ENCODE measurements at regions not wholly inside any gene's neighbourhood (a gene's known extent, or its start where the extent isn't known, plus 50 kb on each side); places are given as distances from the start of the nearest gene placed in this dataset.

DNA sequence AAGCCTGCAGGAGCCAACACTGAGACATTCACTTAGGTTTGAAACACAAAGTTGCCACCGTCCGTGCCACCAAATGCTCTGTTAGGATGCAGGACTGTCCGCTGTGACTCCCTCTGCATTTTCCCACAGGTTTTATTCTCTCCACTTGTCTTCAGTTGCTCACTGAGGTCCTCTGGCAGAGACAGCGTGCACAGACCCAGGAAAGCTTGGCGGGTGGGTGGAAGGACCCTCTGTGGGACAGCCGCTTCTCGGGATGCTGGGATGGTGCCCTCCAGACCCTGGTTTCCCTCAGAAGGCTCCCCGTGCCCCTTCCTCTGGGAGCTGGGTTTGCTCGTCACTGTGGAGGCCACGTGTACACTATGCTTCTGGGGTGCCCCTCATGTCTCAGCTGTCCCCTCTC, 733.6 kb downstream of the GALR1 start:
- Histone ChIP-seq H3K36me3 (ENCODE audit: control insufficient read depth in 2 of 2, extremely low read depth in 1 of 2, insufficient read depth in 2 of 2, low read length in 2 of 2) (no peaks in the 10 kb centered on the region), H3K4me2 (ENCODE audit: control insufficient read depth, extremely low read depth, insufficient read depth, low read depth, low read length) (no peak overlapping the region), H4K20me1 (ENCODE audit: control insufficient read depth, extremely low read depth, insufficient read depth, low read length) (no peaks in the 10 kb centered on the region), H3K79me2 (ENCODE audit: control insufficient read depth, insufficient read depth, low read length) (no peaks in the 10 kb centered on the region), H3K9me1 (ENCODE audit: control insufficient read depth, extremely low read depth, insufficient read depth, low read length) (no peaks in the 10 kb centered on the region), H3K27me3 (ENCODE audit: control insufficient read depth, extremely low read depth, insufficient read depth, low read length) (no peaks in the 10 kb centered on the region), H3K9me3 (ENCODE audit: control insufficient read depth, low read depth, low read length) (peaks cover 10% of the 10 kb centered on the region), H3K9ac (ENCODE audit: control insufficient read depth, extremely low read depth, insufficient read depth, low read length) (no peak overlapping the region), H3K4me3 (ENCODE audit: control insufficient read depth in 2 of 3, extremely low read depth in 1 of 3, insufficient read depth in 2 of 3, low read depth in 1 of 3, low read length in 3 of 3) (no peak overlapping the region), H2AFZ (ENCODE audit: control insufficient read depth, low read length) (no peak overlapping the region), H3K4me1 (ENCODE audit: control insufficient read depth, extremely low read depth, insufficient read depth, low read length) (no peaks in the 10 kb centered on the region), H3K27ac (ENCODE audit: control insufficient read depth, insufficient read depth, low read length) (no peak overlapping the region)
- no peak for DNase-seq (ENCODE audit: low read depth, low spot score)
- no peak for TF ChIP-seq EZH2 (IDR thresholded peaks at IDR 0.05; ENCODE audit: low read length)
- TF ChIP-seq, protein P1, sequence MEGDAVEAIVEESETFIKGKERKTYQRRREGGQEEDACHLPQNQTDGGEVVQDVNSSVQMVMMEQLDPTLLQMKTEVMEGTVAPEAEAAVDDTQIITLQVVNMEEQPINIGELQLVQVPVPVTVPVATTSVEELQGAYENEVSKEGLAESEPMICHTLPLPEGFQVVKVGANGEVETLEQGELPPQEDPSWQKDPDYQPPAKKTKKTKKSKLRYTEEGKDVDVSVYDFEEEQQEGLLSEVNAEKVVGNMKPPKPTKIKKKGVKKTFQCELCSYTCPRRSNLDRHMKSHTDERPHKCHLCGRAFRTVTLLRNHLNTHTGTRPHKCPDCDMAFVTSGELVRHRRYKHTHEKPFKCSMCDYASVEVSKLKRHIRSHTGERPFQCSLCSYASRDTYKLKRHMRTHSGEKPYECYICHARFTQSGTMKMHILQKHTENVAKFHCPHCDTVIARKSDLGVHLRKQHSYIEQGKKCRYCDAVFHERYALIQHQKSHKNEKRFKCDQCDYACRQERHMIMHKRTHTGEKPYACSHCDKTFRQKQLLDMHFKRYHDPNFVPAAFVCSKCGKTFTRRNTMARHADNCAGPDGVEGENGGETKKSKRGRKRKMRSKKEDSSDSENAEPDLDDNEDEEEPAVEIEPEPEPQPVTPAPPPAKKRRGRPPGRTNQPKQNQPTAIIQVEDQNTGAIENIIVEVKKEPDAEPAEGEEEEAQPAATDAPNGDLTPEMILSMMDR (optimal IDR thresholded peaks at IDR 0.05 in 1 of 3, IDR thresholded peaks at IDR 0.05 in 1 of 3, conservative IDR thresholded peaks at IDR 0.05 in 1 of 3; ENCODE audit: extremely low read depth in 1 of 3, insufficient read depth in 2 of 3, low read length in 3 of 3) = no peak
- FAIRE-seq = no peak
- dilution Hi-C loops (cut with MboI; ENCODE audit: extremely low pct_ligation_motif_present, low sequenced_read_pairs) = no loop called here

DNA sequence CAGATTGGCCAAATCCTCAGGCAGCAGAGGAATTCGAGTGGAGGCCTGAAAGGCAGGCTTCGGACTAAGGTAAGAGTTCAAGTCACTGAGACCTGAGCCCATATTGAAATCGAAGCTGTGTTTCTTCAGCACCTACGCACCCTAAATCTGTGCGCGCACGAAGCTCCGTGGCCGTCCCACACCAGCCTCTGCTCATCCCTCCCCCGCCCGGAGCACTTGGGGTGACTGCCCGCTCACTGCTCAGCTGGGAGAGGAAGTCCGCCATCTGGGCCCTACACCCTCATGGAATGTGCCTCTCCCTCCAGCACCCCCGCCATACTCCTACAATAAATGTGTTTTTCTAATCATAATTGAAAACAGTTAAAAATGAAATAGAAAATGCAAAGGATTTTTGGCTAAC, 734.5 kb downstream of the GALR1 start:
- Histone ChIP-seq H2AFZ (ENCODE audit: control insufficient read depth, low read length) (no peak overlapping the region), H3K27me3 (ENCODE audit: control insufficient read depth, extremely low read depth, insufficient read depth, low read length) (no peaks in the 10 kb centered on the region), H4K20me1 (ENCODE audit: control insufficient read depth, extremely low read depth, insufficient read depth, low read length) (no peaks in the 10 kb centered on the region), H3K4me3 (ENCODE audit: control insufficient read depth in 2 of 3, extremely low read depth in 1 of 3, insufficient read depth in 2 of 3, low read depth in 1 of 3, low read length in 3 of 3) (no peak overlapping the region), H3K4me2 (ENCODE audit: control insufficient read depth, extremely low read depth, insufficient read depth, low read depth, low read length) (no peak overlapping the region), H3K27ac (ENCODE audit: control insufficient read depth, insufficient read depth, low read length) (no peak overlapping the region), H3K9me1 (ENCODE audit: control insufficient read depth, extremely low read depth, insufficient read depth, low read length) (no peaks in the 10 kb centered on the region), H3K36me3 (ENCODE audit: control insufficient read depth in 2 of 2, extremely low read depth in 1 of 2, insufficient read depth in 2 of 2, low read length in 2 of 2) (no peaks in the 10 kb centered on the region), H3K9me3 (ENCODE audit: control insufficient read depth, low read depth, low read length) (peaks cover 9% of the 10 kb centered on the region), H3K4me1 (ENCODE audit: control insufficient read depth, extremely low read depth, insufficient read depth, low read length) (no peaks in the 10 kb centered on the region), H3K9ac (ENCODE audit: control insufficient read depth, extremely low read depth, insufficient read depth, low read length) (no peak overlapping the region), H3K79me2 (ENCODE audit: control insufficient read depth, insufficient read depth, low read length) (no peaks in the 10 kb centered on the region)
- dilution Hi-C loops (cut with MboI; ENCODE audit: extremely low pct_ligation_motif_present, low sequenced_read_pairs) = no loop called here
- DNase-seq (ENCODE audit: low read depth, low spot score) (no peak), FAIRE-seq (no peak)
- TF ChIP-seq, protein P1 (optimal IDR thresholded peaks at IDR 0.05 in 1 of 3, IDR thresholded peaks at IDR 0.05 in 1 of 3, conservative IDR thresholded peaks at IDR 0.05 in 1 of 3; ENCODE audit: extremely low read depth in 1 of 3, insufficient read depth in 2 of 3, low read length in 3 of 3) = no peak
- no peak for TF ChIP-seq EZH2 (IDR thresholded peaks at IDR 0.05; ENCODE audit: low read length)

Data from keratinocyte (primary cell).